Lower lobe of right lung (tissue), 2 donors: ENCODE measurements at regions not wholly inside any gene's neighbourhood (a gene's known extent, or its start where the extent isn't known, plus 50 kb on each side); places are given as distances from the start of the nearest gene placed in this dataset.

Experiments used
- ATAC-seq, 2 donors: fragments of 200-7000 bp; cut with Tn5 transposase; one replicate each; pipeline ENCODE4 v1.9.1; 2020 to 2022; ENCODE audit warnings: mild to moderate bottlenecking in 2 of 2, moderate library complexity in 2 of 2
- DNase-seq: peaks from one replicate; pipeline ENCODE4 v3.0.0-alpha.2; 2020
- H3K27ac ChIP-seq: fragments of 200-600 bp; one replicate; pipeline ENCODE4 v1.8.0; 2022
- H3K27me3 ChIP-seq: fragments of 200-600 bp; one replicate; pipeline ENCODE4 v1.8.0; 2022; ENCODE audit warnings: low read depth
- H3K36me3 ChIP-seq: fragments of 200-600 bp; one replicate; pipeline ENCODE4 v1.8.0; 2022; ENCODE audit warnings: mild to moderate bottlenecking
- H3K4me1 ChIP-seq: fragments of 200-600 bp; one replicate; pipeline ENCODE4 v1.8.0; 2022
- H3K4me3 ChIP-seq: fragments of 200-600 bp; one replicate; pipeline ENCODE4 v1.8.0; 2022; ENCODE audit warnings: mild to moderate bottlenecking
- H3K9me3 ChIP-seq: fragments of 200-600 bp; one replicate; pipeline ENCODE4 v1.8.0; 2022
- intact Hi-C: fragments of 100-400 bp; cut with DNase I; formaldehyde crosslinking; loops from one replicate; pipeline ENCODE4 v1.11.0; 2022
- TF ChIP-seq, protein P1 (sequence below): fragments of 200-600 bp; IDR thresholded peaks from one replicate; pipeline ENCODE4 v1.8.0; 2022; ENCODE audit warnings: antibody characterized with exemption, mild to moderate bottlenecking
- donor health status: DM: no; HTN: yes; CAD: no; lungs with severe emphysema.

DNA sequence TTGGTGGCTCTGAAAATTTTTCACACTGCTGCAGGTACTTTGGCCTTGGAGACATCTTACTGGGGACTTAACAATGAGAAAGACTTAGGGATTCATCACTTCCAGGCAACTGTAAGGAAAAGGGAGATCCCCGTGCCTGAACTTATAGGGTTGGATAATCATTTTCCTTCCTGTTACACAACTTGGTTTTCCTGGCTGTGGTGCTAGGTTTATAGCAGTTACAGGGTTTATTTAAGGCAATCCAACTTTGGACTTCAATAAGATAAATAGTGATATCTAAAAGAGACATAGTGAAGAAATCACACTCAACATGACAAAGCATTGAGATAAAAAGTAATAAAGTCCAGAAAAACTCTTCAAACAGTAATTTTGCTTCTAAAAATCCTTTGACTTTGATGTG is 70.2 kb upstream of the RAPH1 start:
- intact Hi-C loops, result no loop called here
- peak in 1 of 2 donors; percentile 46 for ATAC-seq
- Histone ChIP-seq H3K9me3 (no peaks in the 10 kb centered on the region), H3K4me3 (no peak overlapping the region), H3K27ac (no peak overlapping the region), H3K27me3 (no peaks in the 10 kb centered on the region), H3K4me1 (peaks cover 8% of the 10 kb centered on the region), H3K36me3 (no peaks in the 10 kb centered on the region)
- DNase-seq, result no peak
- TF ChIP-seq, protein P1, sequence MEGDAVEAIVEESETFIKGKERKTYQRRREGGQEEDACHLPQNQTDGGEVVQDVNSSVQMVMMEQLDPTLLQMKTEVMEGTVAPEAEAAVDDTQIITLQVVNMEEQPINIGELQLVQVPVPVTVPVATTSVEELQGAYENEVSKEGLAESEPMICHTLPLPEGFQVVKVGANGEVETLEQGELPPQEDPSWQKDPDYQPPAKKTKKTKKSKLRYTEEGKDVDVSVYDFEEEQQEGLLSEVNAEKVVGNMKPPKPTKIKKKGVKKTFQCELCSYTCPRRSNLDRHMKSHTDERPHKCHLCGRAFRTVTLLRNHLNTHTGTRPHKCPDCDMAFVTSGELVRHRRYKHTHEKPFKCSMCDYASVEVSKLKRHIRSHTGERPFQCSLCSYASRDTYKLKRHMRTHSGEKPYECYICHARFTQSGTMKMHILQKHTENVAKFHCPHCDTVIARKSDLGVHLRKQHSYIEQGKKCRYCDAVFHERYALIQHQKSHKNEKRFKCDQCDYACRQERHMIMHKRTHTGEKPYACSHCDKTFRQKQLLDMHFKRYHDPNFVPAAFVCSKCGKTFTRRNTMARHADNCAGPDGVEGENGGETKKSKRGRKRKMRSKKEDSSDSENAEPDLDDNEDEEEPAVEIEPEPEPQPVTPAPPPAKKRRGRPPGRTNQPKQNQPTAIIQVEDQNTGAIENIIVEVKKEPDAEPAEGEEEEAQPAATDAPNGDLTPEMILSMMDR, result no peak

DNA sequence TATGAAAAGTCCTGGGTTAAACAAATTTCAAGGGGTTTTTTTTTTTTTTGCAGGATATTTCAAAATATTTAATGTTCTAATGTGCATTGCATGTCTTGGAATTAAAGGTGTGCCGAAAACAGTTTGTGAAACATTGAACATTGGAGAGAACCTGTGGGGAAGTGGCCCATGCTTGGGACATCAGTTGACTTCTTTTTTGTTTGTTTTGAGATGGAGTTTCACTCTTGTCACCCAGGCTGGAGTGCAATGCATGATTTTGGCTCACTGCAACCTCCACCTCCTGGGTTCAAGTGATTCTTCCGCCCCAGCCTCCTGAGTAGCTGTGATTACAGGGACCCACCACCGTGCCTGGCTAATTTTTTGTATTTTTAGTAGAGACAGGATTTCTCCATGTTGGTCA is 71.0 kb upstream of the RAPH1 start:
- Histone ChIP-seq H3K36me3 (no peaks in the 10 kb centered on the region), H3K27ac (no peak overlapping the region), H3K9me3 (no peaks in the 10 kb centered on the region), H3K4me1 (peaks cover 8% of the 10 kb centered on the region), H3K4me3 (no peak overlapping the region), H3K27me3 (no peaks in the 10 kb centered on the region)
- intact Hi-C loops, result no loop called here
- DNase-seq, result no peak
- TF ChIP-seq, protein P1, result no peak
- no peak for ATAC-seq

DNA sequence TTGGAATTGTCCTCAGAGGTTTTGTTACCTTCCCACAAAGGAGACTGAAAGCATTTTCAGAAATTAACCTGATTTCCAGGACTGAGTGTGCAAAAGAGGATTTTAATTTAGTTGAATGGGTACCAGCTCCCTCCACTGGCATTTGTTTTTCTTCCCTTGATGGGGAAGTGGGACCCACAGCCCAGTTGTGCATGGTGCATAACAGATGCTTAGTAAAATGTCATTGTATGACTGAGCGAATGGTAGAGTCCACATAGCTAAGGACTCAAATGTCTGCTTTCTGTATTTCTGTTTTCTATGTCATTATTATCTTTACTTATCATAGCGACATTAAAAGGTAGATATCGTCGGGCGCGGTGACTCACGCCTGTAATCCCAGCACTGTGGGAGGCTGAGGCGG is 75.5 kb upstream of the RAPH1 start:
- no peaks in the 10 kb centered on the region for H3K27me3 ChIP-seq
- ATAC-seq (no peak), DNase-seq (no peak)
- H3K36me3 ChIP-seq, result no peaks in the 10 kb centered on the region
- H3K4me3 ChIP-seq, result no peak overlapping the region
- no peak overlapping the region for H3K27ac ChIP-seq
- H3K4me1 ChIP-seq, result peaks cover 1% of the 10 kb centered on the region
- intact Hi-C loops, result no loop called here
- H3K9me3 ChIP-seq, result no peaks in the 10 kb centered on the region
- TF ChIP-seq, protein P1, result no peak

DNA sequence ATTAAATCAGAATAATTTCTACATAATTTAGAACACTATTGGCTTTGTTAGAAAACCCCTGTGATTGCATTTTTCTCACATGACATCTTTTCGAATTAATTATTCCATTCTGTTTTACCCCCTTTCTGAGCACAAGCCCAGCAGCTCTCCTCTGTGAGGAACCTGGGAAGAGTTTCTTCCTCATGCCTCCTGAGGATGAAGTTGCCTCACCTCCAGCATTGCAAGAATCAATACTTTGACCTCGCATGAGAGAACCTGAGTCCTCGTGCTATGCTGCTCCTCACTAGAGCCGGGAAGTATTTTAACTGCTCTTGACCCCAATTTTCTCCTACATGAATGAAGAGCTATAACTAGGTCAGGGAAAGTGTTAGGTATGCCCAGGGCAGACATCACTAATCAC is 77.1 kb upstream of the RAPH1 start:
- no peaks in the 10 kb centered on the region for H3K36me3 ChIP-seq
- H3K4me3 ChIP-seq, result no peak overlapping the region
- no peak overlapping the region for H3K27ac ChIP-seq
- DNase-seq (no peak), ATAC-seq (no peak)
- H3K27me3 ChIP-seq, result no peaks in the 10 kb centered on the region
- no peaks in the 10 kb centered on the region for H3K4me1 ChIP-seq
- TF ChIP-seq, protein P1, result no peak
- no peaks in the 10 kb centered on the region for H3K9me3 ChIP-seq
- intact Hi-C loops, result no loop called here

DNA sequence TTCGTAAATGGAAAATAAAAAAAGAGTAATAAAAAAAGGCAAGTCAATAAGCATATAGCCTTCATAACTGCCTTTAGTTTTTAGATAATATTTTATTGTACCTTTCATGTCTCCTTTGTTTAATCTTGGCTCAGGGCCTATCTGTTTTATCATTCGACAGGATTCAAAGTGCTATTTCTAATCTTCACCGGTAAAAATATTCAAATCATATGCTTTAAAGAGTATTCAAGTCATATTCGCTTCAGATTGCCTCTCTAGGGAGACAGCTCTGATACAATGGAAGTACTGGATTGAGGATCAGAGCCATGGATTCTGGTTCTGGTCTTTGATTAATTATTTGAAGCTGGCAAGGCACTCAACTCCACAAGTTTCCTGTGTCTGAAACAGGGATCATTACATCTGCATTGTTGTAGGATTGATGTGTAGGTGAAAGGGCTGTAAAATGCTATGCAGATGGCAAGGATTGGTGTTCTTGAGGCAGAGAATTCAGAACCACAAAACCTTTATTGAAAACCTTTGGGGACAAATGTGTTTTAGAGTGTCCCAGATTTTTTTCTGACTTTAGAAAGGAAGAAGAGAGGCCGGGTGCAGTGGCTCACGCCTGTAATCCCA is 84.3 kb upstream of the RAPH1 start:
- ATAC-seq (no peak), DNase-seq (no peak)
- intact Hi-C loops, result no loop called here

More for the DNA sequence above, 84.3 kb upstream of the RAPH1 start:
- Histone ChIP-seq H3K4me1 (peaks cover 13% of the 10 kb centered on the region), H3K27ac (no peak overlapping the region), H3K36me3 (no peaks in the 10 kb centered on the region), H3K9me3 (no peaks in the 10 kb centered on the region), H3K27me3 (no peaks in the 10 kb centered on the region), H3K4me3 (no peak overlapping the region)
- TF ChIP-seq, protein P1, result no peak
